ENCODE measurements at regions not wholly inside any gene's neighbourhood (a gene's known extent, or its start where the extent isn't known, plus 50 kb on each side); places are given as distances from the start of the nearest gene placed in this dataset.

- no peak for DNase-seq
- ATAC-seq (ENCODE audit: low FRiP score) = no peak
- Histone ChIP-seq H3K27ac (ENCODE audit: low read depth in 1 of 2, low read length in 2 of 2) (no peak overlapping the region), H3K36me3 (ENCODE audit: control insufficient read depth in 1 of 2, insufficient read depth in 2 of 2, low read length in 1 of 2) (no peaks in the 10 kb centered on the region), H3K4me3 (ENCODE audit: low read length in 2 of 2) (no peak overlapping the region), H3K4me1 (ENCODE audit: control insufficient read depth in 1 of 2, insufficient read depth in 2 of 2, low read length in 2 of 2) (no peaks in the 10 kb centered on the region), H3K27me3 (ENCODE audit: control insufficient read depth in 1 of 2, insufficient read depth in 2 of 2, low read length in 1 of 2) (no peaks in the 10 kb centered on the region), H3K9me3 (ENCODE audit: control insufficient read depth, low read length) (no peaks in the 10 kb centered on the region)
- intact Hi-C loops (cut with DNase I) = no loop called here
- whole genome bisulfite sequencing, 2 donors = 58 to 62% methylated on average over 7 of the region's 7 CpGs
Measured at GRCh38 chr16:76777721-76778465, 413.1 kb upstream of the MON1B start.

GRCh38 chr16:76780556-76780955 lies 410.4 kb upstream of the MON1B start:
- Histone ChIP-seq H3K27ac (ENCODE audit: low read depth in 1 of 2, low read length in 2 of 2) (no peak overlapping the region), H3K9me3 (ENCODE audit: control insufficient read depth, low read length) (no peaks in the 10 kb centered on the region), H3K36me3 (ENCODE audit: control insufficient read depth in 1 of 2, insufficient read depth in 2 of 2, low read length in 1 of 2) (no peaks in the 10 kb centered on the region), H3K4me1 (ENCODE audit: control insufficient read depth in 1 of 2, insufficient read depth in 2 of 2, low read length in 2 of 2) (no peaks in the 10 kb centered on the region), H3K4me3 (ENCODE audit: low read length in 2 of 2) (no peak overlapping the region), H3K27me3 (ENCODE audit: control insufficient read depth in 1 of 2, insufficient read depth in 2 of 2, low read length in 1 of 2) (no peaks in the 10 kb centered on the region)
- intact Hi-C loops (cut with DNase I) = no loop called here
- DNase-seq (no peak), ATAC-seq (ENCODE audit: low FRiP score) (no peak)

GRCh38 chr16:76784530-76784929 lies 406.5 kb upstream of the MON1B start:
- Histone ChIP-seq H3K36me3 (ENCODE audit: control insufficient read depth in 1 of 2, insufficient read depth in 2 of 2, low read length in 1 of 2) (no peaks in the 10 kb centered on the region), H3K27ac (ENCODE audit: low read depth in 1 of 2, low read length in 2 of 2) (no peak overlapping the region), H3K4me1 (ENCODE audit: control insufficient read depth in 1 of 2, insufficient read depth in 2 of 2, low read length in 2 of 2) (no peaks in the 10 kb centered on the region), H3K4me3 (ENCODE audit: low read length in 2 of 2) (no peak overlapping the region), H3K9me3 (ENCODE audit: control insufficient read depth, low read length) (no peaks in the 10 kb centered on the region), H3K27me3 (ENCODE audit: control insufficient read depth in 1 of 2, insufficient read depth in 2 of 2, low read length in 1 of 2) (no peaks in the 10 kb centered on the region)
- intact Hi-C loops (cut with DNase I) = no loop called here
- WGBS, 2 donors = 68 to 72% methylated on average over 5 of the region's 5 CpGs
- DNase-seq = no peak
- no peak for ATAC-seq (ENCODE audit: low FRiP score)

- Histone ChIP-seq H3K4me3 (ENCODE audit: low read length in 2 of 2) (no peak overlapping the region), H3K36me3 (ENCODE audit: control insufficient read depth in 1 of 2, insufficient read depth in 2 of 2, low read length in 1 of 2) (no peaks in the 10 kb centered on the region), H3K27me3 (ENCODE audit: control insufficient read depth in 1 of 2, insufficient read depth in 2 of 2, low read length in 1 of 2) (no peaks in the 10 kb centered on the region), H3K27ac (ENCODE audit: low read depth in 1 of 2, low read length in 2 of 2) (no peak overlapping the region), H3K9me3 (ENCODE audit: control insufficient read depth, low read length) (no peaks in the 10 kb centered on the region), H3K4me1 (ENCODE audit: control insufficient read depth in 1 of 2, insufficient read depth in 2 of 2, low read length in 2 of 2) (no peaks in the 10 kb centered on the region)
- DNase-seq (no peak), ATAC-seq (ENCODE audit: low FRiP score) (no peak)
- 76 to 79% methylated on average over 4 of the region's 4 CpGs for WGBS, 2 donors
- intact Hi-C loops (cut with DNase I) = no loop called here
Measured at GRCh38 chr16:76787394-76787793, 403.6 kb upstream of the MON1B start.

GRCh38 chr16:76791151-76791550 lies 399.8 kb upstream of the MON1B start:
- intact Hi-C loops (cut with DNase I) = no loop called here
- no peaks in the 10 kb centered on the region for H3K36me3 ChIP-seq (ENCODE audit: control insufficient read depth in 1 of 2, insufficient read depth in 2 of 2, low read length in 1 of 2)
- no peak overlapping the region for H3K27ac ChIP-seq (ENCODE audit: low read depth in 1 of 2, low read length in 2 of 2)
- H3K4me3 ChIP-seq (ENCODE audit: low read length in 2 of 2) = no peak overlapping the region
- no peaks in the 10 kb centered on the region for H3K4me1 ChIP-seq (ENCODE audit: control insufficient read depth in 1 of 2, insufficient read depth in 2 of 2, low read length in 2 of 2)
- WGBS, 2 donors = 75% methylated on average over 2 of the region's 2 CpGs
- ATAC-seq (ENCODE audit: low FRiP score) = no peak
- H3K9me3 ChIP-seq (ENCODE audit: control insufficient read depth, low read length) = no peaks in the 10 kb centered on the region
- no peak for DNase-seq
- H3K27me3 ChIP-seq (ENCODE audit: control insufficient read depth in 1 of 2, insufficient read depth in 2 of 2, low read length in 1 of 2) = no peaks in the 10 kb centered on the region

GRCh38 chr16:76796416-76796815 lies 394.6 kb upstream of the MON1B start:
- ATAC-seq (ENCODE audit: low FRiP score) = no peak
- 66 to 76% methylated on average over 8 of the region's 8 CpGs for WGBS, 2 donors
- Histone ChIP-seq H3K4me1 (ENCODE audit: control insufficient read depth in 1 of 2, insufficient read depth in 2 of 2, low read length in 2 of 2) (no peaks in the 10 kb centered on the region), H3K9me3 (ENCODE audit: control insufficient read depth, low read length) (no peaks in the 10 kb centered on the region), H3K27ac (ENCODE audit: low read depth in 1 of 2, low read length in 2 of 2) (no peak overlapping the region), H3K36me3 (ENCODE audit: control insufficient read depth in 1 of 2, insufficient read depth in 2 of 2, low read length in 1 of 2) (no peaks in the 10 kb centered on the region), H3K4me3 (ENCODE audit: low read length in 2 of 2) (no peak overlapping the region), H3K27me3 (ENCODE audit: control insufficient read depth in 1 of 2, insufficient read depth in 2 of 2, low read length in 1 of 2) (no peaks in the 10 kb centered on the region)
- intact Hi-C loops (cut with DNase I) = no loop called here
- no peak for DNase-seq

GRCh38 chr16:76796978-76797377 lies 394.0 kb upstream of the MON1B start:
- intact Hi-C loops (cut with DNase I) = no loop called here
- ATAC-seq (ENCODE audit: low FRiP score) (no peak), DNase-seq (no peak)
- WGBS, 2 donors = 69 to 78% methylated on average over 1 of the region's 1 CpG
- Histone ChIP-seq H3K4me3 (ENCODE audit: low read length in 2 of 2) (no peak overlapping the region), H3K27me3 (ENCODE audit: control insufficient read depth in 1 of 2, insufficient read depth in 2 of 2, low read length in 1 of 2) (no peaks in the 10 kb centered on the region), H3K4me1 (ENCODE audit: control insufficient read depth in 1 of 2, insufficient read depth in 2 of 2, low read length in 2 of 2) (no peaks in the 10 kb centered on the region), H3K36me3 (ENCODE audit: control insufficient read depth in 1 of 2, insufficient read depth in 2 of 2, low read length in 1 of 2) (no peaks in the 10 kb centered on the region), H3K9me3 (ENCODE audit: control insufficient read depth, low read length) (no peaks in the 10 kb centered on the region), H3K27ac (ENCODE audit: low read depth in 1 of 2, low read length in 2 of 2) (no peak overlapping the region)

GRCh38 chr16:76797457-76797856 lies 393.5 kb upstream of the MON1B start:
- WGBS, 2 donors = 73 to 74% methylated on average over 4 of the region's 4 CpGs
- no peak for ATAC-seq (ENCODE audit: low FRiP score)
- H3K27ac ChIP-seq (ENCODE audit: low read depth in 1 of 2, low read length in 2 of 2) = no peak overlapping the region

GRCh38 chr16:76800196-76800595 lies 390.8 kb upstream of the MON1B start:
- DNase-seq (no peak), ATAC-seq (ENCODE audit: low FRiP score) (no peak)
- no peak overlapping the region for H3K27ac ChIP-seq (ENCODE audit: low read depth in 1 of 2, low read length in 2 of 2)
- 79 to 80% methylated on average over 6 of the region's 6 CpGs for WGBS, 2 donors
- intact Hi-C loops (cut with DNase I) = no loop called here
- H3K27me3 ChIP-seq (ENCODE audit: control insufficient read depth in 1 of 2, insufficient read depth in 2 of 2, low read length in 1 of 2) = no peaks in the 10 kb centered on the region
- H3K36me3 ChIP-seq (ENCODE audit: control insufficient read depth in 1 of 2, insufficient read depth in 2 of 2, low read length in 1 of 2) = no peaks in the 10 kb centered on the region
- H3K4me1 ChIP-seq (ENCODE audit: control insufficient read depth in 1 of 2, insufficient read depth in 2 of 2, low read length in 2 of 2) = no peaks in the 10 kb centered on the region
- H3K4me3 ChIP-seq (ENCODE audit: low read length in 2 of 2) = no peak overlapping the region
- H3K9me3 ChIP-seq (ENCODE audit: control insufficient read depth, low read length) = peaks cover 4% of the 10 kb centered on the region

More at GRCh38 chr16:76797457-76797856, 393.5 kb upstream of the MON1B start:
- Histone ChIP-seq H3K9me3 (ENCODE audit: control insufficient read depth, low read length) (peaks cover 4% of the 10 kb centered on the region), H3K27me3 (ENCODE audit: control insufficient read depth in 1 of 2, insufficient read depth in 2 of 2, low read length in 1 of 2) (no peaks in the 10 kb centered on the region), H3K4me3 (ENCODE audit: low read length in 2 of 2) (no peak overlapping the region), H3K4me1 (ENCODE audit: control insufficient read depth in 1 of 2, insufficient read depth in 2 of 2, low read length in 2 of 2) (no peaks in the 10 kb centered on the region), H3K36me3 (ENCODE audit: control insufficient read depth in 1 of 2, insufficient read depth in 2 of 2, low read length in 1 of 2) (no peaks in the 10 kb centered on the region)
- no peak for DNase-seq
- intact Hi-C loops (cut with DNase I) = no loop called here

Measured in aorta (tissue), 5 donors.